A549 (cell line): ENCODE measurements at regions not wholly inside any gene's neighbourhood (a gene's known extent, or its start where the extent isn't known, plus 50 kb on each side); places are given as distances from the start of the nearest gene placed in this dataset.

Source experiments
- ATAC-seq, 2 experiments: fragments of 200-7000 bp in 1 of 2; fragments of >200 bp in 1 of 2; cut with Nextera tagmentation in 1 of 2; cut with Tn5 transposase in 1 of 2; 3 replicates each; pipeline versions ENCODE4 v1.8.0 to v1.9.1; 2018 to 2020; ENCODE audit warnings: mild to moderate bottlenecking in 1 of 2, moderate library complexity in 1 of 2
- CTCF ChIA-PET: fragments of 300-600 bp; sonication (Branson Sonifier 250); formaldehyde crosslinking; extraction: SDS; loops from one replicate; lab custom pipeline; 2021; ENCODE audit warnings: antibody characterized with exemption, inconsistent platforms; lab: Yijun Ruan, JAX
- POLR2A ChIA-PET: fragments of 350-600 bp; formaldehyde crosslinking; extraction: SDS; loops from one replicate; lab custom pipeline; 2021; ENCODE audit warnings: antibody characterized with exemption, inconsistent platforms; lab: Yijun Ruan, JAX
- DNase-seq, 2 experiments: peaks; one replicate each; pipeline versions ENCODE4 v3.0.0 to v3.0.0-alpha.2; 2011 to 2016; ENCODE audit warnings: low read depth in 1 of 2, low spot score in 1 of 2
- FAIRE-seq: peaks from 2 replicates; lab custom pipeline; 2011; peaks lifted over from hg19 to GRCh38; lab: Jason Lieb, UNC
- H3K27ac ChIP-seq, 2 experiments: fragments of >200 bp; sonication (Bioruptor Twin); formaldehyde crosslinking; 3 replicates each; pipeline ENCODE4 v1.5.1; 2016 to 2017
- H3K4me1 ChIP-seq: fragments of >200 bp; sonication (Bioruptor Twin); formaldehyde crosslinking; 3 replicates; pipeline ENCODE4 v1.6.1; 2016
- H3K4me2 ChIP-seq: fragments of >200 bp; sonication (Bioruptor Twin); formaldehyde crosslinking; 3 replicates; pipeline ENCODE4 v1.6.1; 2016
- H3K4me3 ChIP-seq: fragments of >200 bp; sonication (Bioruptor Twin); formaldehyde crosslinking; 3 replicates; pipeline ENCODE4 v1.5.1; 2016
- H3K9me3 ChIP-seq: fragments of >200 bp; sonication (Bioruptor Twin); formaldehyde crosslinking; 3 replicates; pipeline ENCODE4 v1.6.1; 2016
- BCL3 ChIP-seq: fragments of >200 bp; sonication (Bioruptor Twin); formaldehyde crosslinking; IDR thresholded peaks from 3 replicates; pipeline ENCODE4 v1.6.1; 2016
- CBX2 ChIP-seq: fragments of 200-600 bp; sonication (generic); IDR thresholded peaks from 2 replicates; pipeline ENCODE4 v1.6.1; 2016; ENCODE audit warnings: low read depth, mild to moderate bottlenecking, borderline replicate concordance
- CTCF ChIP-seq: fragments of >200 bp; sonication (Bioruptor Twin); formaldehyde crosslinking; IDR thresholded peaks from 3 replicates; pipeline ENCODE4 v1.5.1; 2016
- EHMT2 ChIP-seq: fragments of 200-600 bp; sonication (generic); IDR thresholded peaks from 2 replicates; pipeline ENCODE4 v1.6.1; 2016; ENCODE audit warnings: antibody characterized with exemption, low read depth, mild to moderate bottlenecking, moderate library complexity
- EP300 ChIP-seq, 2 experiments: fragments of >200 bp; sonication (Bioruptor Twin); formaldehyde crosslinking; IDR thresholded peaks; 2 replicates in 1 of 2; 3 replicates in 1 of 2; pipeline ENCODE4 v1.6.1; 2016 to 2017
- FOSL2 ChIP-seq, 2 experiments: fragments of 450-650 bp in 1 of 2; fragments of >200 bp in 1 of 2; sonication (Bioruptor Twin) in 1 of 2; formaldehyde crosslinking; IDR thresholded peaks; 2 replicates each; pipeline versions ENCODE4 v1.5.0 to v1.6.1; 2016 to 2020; ENCODE audit warnings: mild to moderate bottlenecking in 1 of 2, moderate library complexity in 1 of 2
- FOXS1 ChIP-seq: fragments of 250-450 bp; sonication (Bioruptor Pico); IDR thresholded peaks from 2 replicates; pipeline ENCODE4 v1.5.0; 2020; ENCODE audit warnings: mild to moderate bottlenecking, moderate library complexity
- JUN ChIP-seq, 2 experiments: fragments of >200 bp; sonication (Bioruptor Twin); formaldehyde crosslinking; IDR thresholded peaks; 2 replicates in 1 of 2; 3 replicates in 1 of 2; pipeline ENCODE4 v1.6.1; 2016 to 2017
- KDM1A ChIP-seq: fragments of 200-600 bp; sonication (generic); IDR thresholded peaks from 2 replicates; pipeline ENCODE4 v1.6.1; 2016; ENCODE audit warnings: low read depth, mild to moderate bottlenecking
- MAFK ChIP-seq: fragments of 450-650 bp; IDR thresholded peaks from 2 replicates; pipeline ENCODE4 v1.6.1; 2014; ENCODE audit not compliant: partially characterized antibody
- MAX ChIP-seq: IDR thresholded peaks from 2 replicates; pipeline ENCODE4 v1.6.1; 2012
- MYC ChIP-seq: IDR thresholded peaks from 2 replicates; pipeline ENCODE4 v1.6.1; 2012; ENCODE audit warnings: mild to moderate bottlenecking, inconsistent platforms, low read length, improper control_type of control experiment, borderline replicate concordance
- NFE2L2 ChIP-seq: fragments of 150-350 bp; conservative IDR thresholded peaks from 2 replicates; pipeline ENCODE4 v1.6.1; 2014; ENCODE audit warnings: low read length
- NR3C1 ChIP-seq: fragments of >200 bp; sonication (Bioruptor Twin); formaldehyde crosslinking; IDR thresholded peaks from 3 replicates; pipeline ENCODE4 v1.6.1; 2017
- RAD21 ChIP-seq, 2 experiments: fragments of >200 bp in 1 of 2; sonication (Bioruptor Twin) in 1 of 2; formaldehyde crosslinking in 1 of 2; IDR thresholded peaks in 1 of 2; conservative IDR thresholded peaks in 1 of 2; 2 replicates in 1 of 2; 3 replicates in 1 of 2; pipeline ENCODE4 v1.6.1; 2012 to 2018; ENCODE audit warnings: inconsistent platforms in 1 of 2
- RNF2 ChIP-seq: fragments of 200-600 bp; sonication (generic); IDR thresholded peaks from 2 replicates; pipeline ENCODE4 v1.6.1; 2016; ENCODE audit warnings: low read depth, mild to moderate bottlenecking, antibody characterized with exemption, moderate library complexity, borderline replicate concordance
- TFCP2L1 ChIP-seq: fragments of 250-450 bp; sonication (Bioruptor Pico); IDR thresholded peaks from 2 replicates; pipeline ENCODE4 v1.5.0; 2021; ENCODE audit warnings: mild to moderate bottlenecking
- TP53 ChIP-seq: fragments of 250-450 bp; sonication (Bioruptor Pico); IDR thresholded peaks from 2 replicates; pipeline ENCODE4 v1.5.0; 2021; ENCODE audit warnings: mild to moderate bottlenecking, moderate library complexity
- ZC3H11A ChIP-seq: fragments of 450-650 bp; IDR thresholded peaks from 2 replicates; pipeline ENCODE4 v1.6.1; 2014; ENCODE audit warnings: antibody characterized with exemption, mild to moderate bottlenecking
- ZFP36 ChIP-seq: fragments of 450-650 bp; IDR thresholded peaks from 2 replicates; pipeline ENCODE4 v1.6.1; 2014; ENCODE audit warnings: borderline replicate concordance; ENCODE audit not compliant: partially characterized antibody
- ZSCAN20 ChIP-seq: fragments of 250-450 bp; sonication (Bioruptor Pico); IDR thresholded peaks from 2 replicates; pipeline ENCODE4 v1.8.0; 2022; ENCODE audit warnings: mild to moderate bottlenecking, moderate library complexity
- WGBS: methylation state at CpG from one replicate; pipeline ENCODE4 v1.1.6; 2017; ENCODE audit errors: missing lambda C conversion rate; 5-methylcytosine and 5-hydroxymethylcytosine counted together

GRCh38 chr12:93041416-93041815, 112.3 kb upstream of the EEA1 start:
- CTCF ChIA-PET = interaction anchor here (1.9 kb wide), 1 partner anchor 355 kb away, joined by 5 read pairs; no protein-coding TSS in a partner anchor
- H3K4me1 ChIP-seq = no peaks in the 10 kb centered on the region
- DNase-seq (no peak), ATAC-seq (no peak), FAIRE-seq (no peak)
- POLR2A ChIA-PET = no interaction called here
- H3K27ac ChIP-seq = no peak overlapping the region
- no peaks in the 10 kb centered on the region for H3K9me3 ChIP-seq
- no peak overlapping the region for H3K4me2 ChIP-seq
- TF ChIP-seq MYC (no peak), ZFP36 (no peak), RAD21 (conservative IDR thresholded peaks at IDR 0.05 in 1 of 2, IDR thresholded peaks at IDR 0.05 in 1 of 2) (no peak), JUN (IDR thresholded peaks at IDR 0.05) (no peak), KDM1A (no peak)
- no peak overlapping the region for H3K4me3 ChIP-seq

GRCh38 chr12:93042283-93042682, 113.2 kb upstream of the EEA1 start:
- 32% methylated on average over 3 of the region's 3 CpGs for WGBS
- H3K4me3 ChIP-seq = no peak overlapping the region
- CTCF ChIA-PET = interaction anchor here (1.9 kb wide), 1 partner anchor 354 kb away, joined by 5 read pairs; no protein-coding TSS in a partner anchor
- no peak for TF ChIP-seq ZC3H11A
- TF ChIP-seq CBX2 = no peak
- no peak for TF ChIP-seq RNF2
- TF ChIP-seq EHMT2 = no peak
- no peak for TF ChIP-seq BCL3
- TF ChIP-seq ZSCAN20 (CRISPR knock-in tag) = no peak
- no peak for TF ChIP-seq NFE2L2
- TF ChIP-seq TFCP2L1 (CRISPR knock-in tag) = no peak
- TF ChIP-seq FOSL2 (IDR thresholded peaks at IDR 0.05) = no peak
- no peak for TF ChIP-seq FOSL2 (CRISPR knock-in tag; IDR thresholded peaks at IDR 0.05)
- TF ChIP-seq MAX = no peak
- no peaks in the 10 kb centered on the region for H3K4me1 ChIP-seq
- DNase-seq (no peak), ATAC-seq (no peak), FAIRE-seq (no peak)
- no peak overlapping the region for H3K4me2 ChIP-seq
- POLR2A ChIA-PET = no interaction called here
- no peaks in the 10 kb centered on the region for H3K9me3 ChIP-seq
- no peak overlapping the region for H3K27ac ChIP-seq

- FAIRE-seq = no peak
- POLR2A ChIA-PET = no interaction called here
- TF ChIP-seq TFCP2L1 (CRISPR knock-in tag) (no peak), FOSL2 (IDR thresholded peaks at IDR 0.05) (no peak), FOSL2 (CRISPR knock-in tag; IDR thresholded peaks at IDR 0.05) (no peak), EP300 (IDR thresholded peaks at IDR 0.05) (no peak), ZFP36 (no peak), NR3C1 (no peak), RAD21 (conservative IDR thresholded peaks at IDR 0.05 in 1 of 2, IDR thresholded peaks at IDR 0.05 in 1 of 2) (no peak), FOXS1 (CRISPR knock-in tag) (no peak), TP53 (CRISPR knock-in tag) (no peak), CTCF (no peak), MAFK (no peak)
- TF ChIP-seq, all 56 proteins: peak for 0
- Histone ChIP-seq H3K4me1 (no peaks in the 10 kb centered on the region), H3K4me3 (no peak overlapping the region), H3K4me2 (no peak overlapping the region), H3K27ac (no peak overlapping the region), H3K9me3 (no peaks in the 10 kb centered on the region)
- ATAC-seq (no peak), DNase-seq (no peak)
- WGBS = 75% methylated on average over 6 of the region's 6 CpGs
- CTCF ChIA-PET = no interaction called here
These were observed 113.6 kb upstream of the EEA1 start for GRCh38 chr12:93042684-93043083.
